DOHH2 (cell line): ENCODE measurements at regions not wholly inside any gene's neighbourhood (a gene's known extent, or its start where the extent isn't known, plus 50 kb on each side); places are given as distances from the start of the nearest gene placed in this dataset.
"Not testable (repeated sequence)": the region's sequence is repeated elsewhere in the genome, so short reads cannot be mapped to it uniquely, and the experiment has no call there.

ENCODE experiments used
- H3F3A ChIP-seq: fragments of 200-600 bp; sonication (generic), shearing (Covaris generic); 2 replicates; pipeline ENCODE4 v1.6.0; 2016; ENCODE audit warnings: antibody characterized with exemption, mild to moderate bottlenecking; ENCODE audit not compliant: control insufficient read depth, insufficient read depth
- H3K27ac ChIP-seq: fragments of 200-600 bp; sonication (generic); 2 replicates; pipeline ENCODE4 v1.5.1; 2014; ENCODE audit warnings: low read depth, mild to moderate bottlenecking, low read length, moderate library complexity
- H3K27me3 ChIP-seq: fragments of 200-600 bp; sonication (generic); 2 replicates; pipeline ENCODE4 v1.6.1; 2014; ENCODE audit warnings: mild to moderate bottlenecking, low read length, mixed read lengths; ENCODE audit not compliant: control insufficient read depth
- H3K36me3 ChIP-seq: fragments of 200-600 bp; sonication (generic); 2 replicates; pipeline ENCODE4 v1.6.1; 2014; ENCODE audit warnings: mild to moderate bottlenecking, low read length, moderate library complexity, mixed read lengths; ENCODE audit not compliant: control insufficient read depth
- H3K4me1 ChIP-seq: fragments of 200-600 bp; sonication (generic); 2 replicates; pipeline ENCODE4 v1.6.1; 2014; ENCODE audit warnings: mild to moderate bottlenecking, low read length, mixed read lengths; ENCODE audit not compliant: control insufficient read depth
- H3K4me2 ChIP-seq: fragments of 200-600 bp; sonication (generic); 2 replicates; pipeline ENCODE4 v1.6.0; 2014; ENCODE audit warnings: mild to moderate bottlenecking, low read length, moderate library complexity
- H3K4me3 ChIP-seq: fragments of 200-600 bp; sonication (generic); 2 replicates; pipeline ENCODE4 v1.5.1; 2014; ENCODE audit warnings: mild to moderate bottlenecking, low read length, mixed read lengths
- H3K79me2 ChIP-seq: fragments of 200-600 bp; sonication (generic); 2 replicates; pipeline ENCODE4 v1.6.1; 2014; ENCODE audit warnings: mild to moderate bottlenecking, low read length, mixed read lengths; ENCODE audit not compliant: control insufficient read depth
- H3K9me2 ChIP-seq: fragments of 200-600 bp; sonication (generic); replicated peaks from 2 replicates; pipeline ENCODE4 v1.6.1; 2014; ENCODE audit warnings: mild to moderate bottlenecking, low read length, mixed read lengths; ENCODE audit not compliant: control insufficient read depth
- H3K9me3 ChIP-seq: fragments of 200-600 bp; sonication (generic); 2 replicates; pipeline ENCODE4 v1.6.1; 2014; ENCODE audit warnings: antibody characterized with exemption, low read length, mixed read lengths; ENCODE audit not compliant: control insufficient read depth, insufficient read depth
- H4K20me1 ChIP-seq: fragments of 200-600 bp; sonication (generic); 2 replicates; pipeline ENCODE4 v1.6.0; 2014; ENCODE audit warnings: low read depth, mild to moderate bottlenecking, antibody characterized with exemption, low read length, moderate library complexity; ENCODE audit not compliant: control insufficient read depth, insufficient read depth
- EZH2phosphoT487 ChIP-seq: fragments of 200-600 bp; sonication (generic); IDR thresholded peaks from 2 replicates; pipeline ENCODE4 v1.6.1; 2017; ENCODE audit warnings: borderline replicate concordance, mild to moderate bottlenecking, antibody characterized with exemption, low read length, moderate library complexity, mixed read lengths
- TF ChIP-seq, protein P1 (sequence below): fragments of 200-600 bp; sonication (generic); IDR thresholded peaks from one replicate; pipeline ENCODE4 v1.5.1; 2014; ENCODE audit warnings: antibody characterized with exemption, mild to moderate bottlenecking, low read depth, low read length; ENCODE audit not compliant: poor library complexity, severe bottlenecking

DNA sequence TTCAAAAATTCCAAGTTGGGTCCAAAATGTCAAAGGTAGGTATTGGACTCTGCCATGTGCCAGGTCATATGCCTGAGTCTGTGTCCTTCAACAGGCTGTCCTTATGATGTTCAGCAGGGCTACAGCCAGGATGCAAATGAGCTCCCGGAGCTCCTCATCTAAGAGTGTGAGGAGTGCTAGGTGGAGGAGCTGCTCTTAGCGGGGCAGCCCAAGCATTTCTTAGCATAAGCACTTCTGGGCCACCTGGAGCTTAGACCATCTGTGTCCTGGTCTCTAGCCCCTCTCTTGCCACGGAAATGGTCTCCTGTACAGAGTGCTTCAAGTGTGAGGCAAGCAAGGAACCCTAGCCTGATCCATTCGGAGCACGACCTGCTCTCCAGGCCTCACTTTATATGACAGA is 64.6 kb upstream of the PRR23C start:
- no peak overlapping the region for H3K4me2 ChIP-seq
- H3K27me3 ChIP-seq = no peaks in the 10 kb centered on the region
- no peaks in the 10 kb centered on the region for H3K9me2 ChIP-seq
- no peaks in the 10 kb centered on the region for H3F3A ChIP-seq
- no peak overlapping the region for H3K27ac ChIP-seq
- H3K36me3 ChIP-seq = no peaks in the 10 kb centered on the region
- H3K9me3 ChIP-seq = no peaks in the 10 kb centered on the region
- H3K79me2 ChIP-seq = no peaks in the 10 kb centered on the region
- no peaks in the 10 kb centered on the region for H3K4me1 ChIP-seq
- TF ChIP-seq EZH2phosphoT487 = no peak
- TF ChIP-seq, protein P1, sequence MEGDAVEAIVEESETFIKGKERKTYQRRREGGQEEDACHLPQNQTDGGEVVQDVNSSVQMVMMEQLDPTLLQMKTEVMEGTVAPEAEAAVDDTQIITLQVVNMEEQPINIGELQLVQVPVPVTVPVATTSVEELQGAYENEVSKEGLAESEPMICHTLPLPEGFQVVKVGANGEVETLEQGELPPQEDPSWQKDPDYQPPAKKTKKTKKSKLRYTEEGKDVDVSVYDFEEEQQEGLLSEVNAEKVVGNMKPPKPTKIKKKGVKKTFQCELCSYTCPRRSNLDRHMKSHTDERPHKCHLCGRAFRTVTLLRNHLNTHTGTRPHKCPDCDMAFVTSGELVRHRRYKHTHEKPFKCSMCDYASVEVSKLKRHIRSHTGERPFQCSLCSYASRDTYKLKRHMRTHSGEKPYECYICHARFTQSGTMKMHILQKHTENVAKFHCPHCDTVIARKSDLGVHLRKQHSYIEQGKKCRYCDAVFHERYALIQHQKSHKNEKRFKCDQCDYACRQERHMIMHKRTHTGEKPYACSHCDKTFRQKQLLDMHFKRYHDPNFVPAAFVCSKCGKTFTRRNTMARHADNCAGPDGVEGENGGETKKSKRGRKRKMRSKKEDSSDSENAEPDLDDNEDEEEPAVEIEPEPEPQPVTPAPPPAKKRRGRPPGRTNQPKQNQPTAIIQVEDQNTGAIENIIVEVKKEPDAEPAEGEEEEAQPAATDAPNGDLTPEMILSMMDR = no peak
- H3K4me3 ChIP-seq = no peak overlapping the region
- H4K20me1 ChIP-seq = no peaks in the 10 kb centered on the region

DNA sequence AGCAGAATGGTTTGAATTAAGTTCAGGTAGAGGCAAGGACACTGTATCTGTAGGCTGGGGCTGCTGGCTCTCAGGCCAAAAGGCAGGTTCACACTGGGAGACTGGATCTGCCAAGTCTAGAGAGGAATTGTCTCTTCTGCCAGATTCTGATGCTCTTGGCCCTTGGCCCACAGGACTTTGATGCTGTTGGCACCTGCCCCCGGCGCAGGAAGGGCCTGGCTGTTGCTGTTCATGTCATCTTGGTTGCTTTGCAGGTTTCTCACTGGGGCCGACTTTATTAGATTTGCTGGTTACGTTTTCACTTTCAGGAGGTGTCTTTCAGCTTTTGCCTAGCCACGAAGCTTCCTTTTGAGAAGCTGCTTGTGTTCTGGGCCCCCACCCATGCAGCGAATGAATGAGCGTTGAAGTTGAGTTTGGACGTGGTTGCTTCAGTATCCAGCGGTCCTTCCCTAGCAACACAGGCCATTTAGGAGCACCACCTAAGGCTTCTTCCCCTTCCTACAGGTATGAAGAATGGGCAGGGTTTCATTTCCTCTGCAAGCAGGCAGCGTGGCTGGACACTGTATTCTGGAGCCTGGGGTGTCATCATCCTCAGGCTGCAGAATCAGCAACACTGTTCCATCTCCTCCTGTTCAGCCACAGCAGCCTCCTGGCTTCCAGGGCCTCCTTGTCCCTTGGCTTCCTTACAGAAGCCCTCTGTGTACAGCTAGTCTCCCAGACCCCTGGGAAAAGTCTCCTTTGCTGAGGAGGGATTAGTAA is 65.6 kb upstream of the PRR23C start:
- H3K9me2 ChIP-seq = no peaks in the 10 kb centered on the region
- TF ChIP-seq, protein P1 = no peak
- TF ChIP-seq EZH2phosphoT487 = no peak
- no peaks in the 10 kb centered on the region for H4K20me1 ChIP-seq
- H3K4me3 ChIP-seq = no peak overlapping the region
- no peaks in the 10 kb centered on the region for H3K4me1 ChIP-seq
- H3K4me2 ChIP-seq = no peak overlapping the region
- H3K9me3 ChIP-seq = no peaks in the 10 kb centered on the region
- H3K27ac ChIP-seq = no peak overlapping the region
- no peaks in the 10 kb centered on the region for H3K27me3 ChIP-seq
- no peaks in the 10 kb centered on the region for H3F3A ChIP-seq
- no peaks in the 10 kb centered on the region for H3K79me2 ChIP-seq
- no peaks in the 10 kb centered on the region for H3K36me3 ChIP-seq

DNA sequence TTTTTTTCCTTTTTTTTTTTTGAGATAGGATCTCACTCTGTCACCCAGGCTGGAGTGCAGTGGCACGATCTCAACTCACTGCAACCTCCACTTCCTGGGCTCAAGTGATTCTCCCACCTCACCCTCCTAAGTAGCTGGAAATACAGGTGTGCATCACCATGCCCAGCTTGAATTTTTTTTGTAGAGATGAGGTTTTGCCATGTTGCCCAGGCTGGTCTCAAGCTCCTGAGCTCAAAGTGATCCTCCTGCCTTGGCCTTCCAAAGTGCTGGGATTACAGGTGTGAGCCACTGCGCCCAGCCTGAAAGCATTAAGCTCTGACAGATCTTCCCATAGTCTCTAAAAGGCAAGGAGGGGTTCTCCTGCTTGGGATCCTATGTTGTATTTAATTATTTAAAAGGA is 66.2 kb upstream of the PRR23C start:
- H3K9me2 ChIP-seq, H3F3A ChIP-seq, H3K36me3 ChIP-seq, H3K4me1 ChIP-seq, H3K9me3 ChIP-seq, H3K27ac ChIP-seq, H4K20me1 ChIP-seq, H3K4me2 ChIP-seq, H3K79me2 ChIP-seq, H3K27me3 ChIP-seq, H3K4me3 ChIP-seq: not testable (repeated sequence)

DNA sequence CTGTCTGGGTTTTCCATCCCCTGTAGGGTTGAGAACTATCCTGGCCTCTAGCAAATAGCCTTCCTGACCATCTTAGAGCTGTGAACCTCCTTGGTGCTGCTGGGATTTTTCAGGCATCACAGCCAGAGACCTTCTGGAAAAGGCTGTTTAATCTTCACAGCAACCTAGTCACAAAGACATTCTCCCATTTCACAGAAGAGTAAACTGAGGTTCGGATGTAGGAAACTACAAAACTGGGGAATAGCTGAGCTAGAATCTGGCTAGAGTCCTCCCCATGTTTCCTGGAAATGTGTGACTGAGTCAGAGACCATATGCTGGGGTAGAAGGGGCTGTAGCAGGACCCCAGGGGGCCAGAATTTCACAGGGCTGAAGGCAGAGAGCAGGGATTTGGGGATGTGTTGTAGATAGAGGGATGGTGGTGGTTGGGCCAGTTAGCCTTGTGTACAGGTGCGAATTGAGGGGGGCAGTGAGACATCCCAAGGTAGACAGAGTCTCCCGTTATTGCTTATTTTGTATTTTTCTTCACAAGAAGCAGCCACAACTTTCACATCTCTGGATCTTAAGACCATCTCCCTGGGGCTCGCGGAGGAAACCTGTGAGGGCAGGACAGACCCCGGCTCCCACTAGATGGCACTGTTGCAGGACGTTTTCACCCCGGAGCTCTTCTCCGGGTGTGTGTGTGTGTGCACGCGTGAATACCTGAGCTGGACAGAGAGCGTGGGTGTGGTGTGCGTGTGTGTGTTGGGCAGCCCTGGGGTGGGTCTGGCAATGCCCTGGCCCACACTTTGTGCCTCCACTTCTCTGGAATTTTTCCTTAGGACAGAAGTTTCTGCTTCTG is 66.9 kb upstream of the PRR23C start:
- H3K27ac ChIP-seq = no peak overlapping the region
- H3K4me1 ChIP-seq = no peaks in the 10 kb centered on the region
- no peaks in the 10 kb centered on the region for H4K20me1 ChIP-seq
- no peaks in the 10 kb centered on the region for H3K9me3 ChIP-seq
- no peaks in the 10 kb centered on the region for H3K79me2 ChIP-seq
- H3K27me3 ChIP-seq = no peaks in the 10 kb centered on the region
- no peaks in the 10 kb centered on the region for H3K36me3 ChIP-seq
- H3K4me3 ChIP-seq = no peak overlapping the region
- H3K9me2 ChIP-seq = no peaks in the 10 kb centered on the region
- H3F3A ChIP-seq = no peaks in the 10 kb centered on the region
- H3K4me2 ChIP-seq = no peak overlapping the region
- no peak for TF ChIP-seq EZH2phosphoT487
- TF ChIP-seq, protein P1 = peak; percentile 73
